ENCODE measurements at regions not wholly inside any gene's neighbourhood (a gene's known extent, or its start where the extent isn't known, plus 50 kb on each side); places are given as distances from the start of the nearest gene placed in this dataset.
A peak's percentile ranks its signal among the peaks of the same experiment; 100 is the strongest.

- H3K36me3 ChIP-seq (ENCODE audit: control insufficient read depth, insufficient read depth, low read length) = no peaks in the 10 kb centered on the region
- peaks cover 6% of the 10 kb centered on the region for H3K9me3 ChIP-seq (ENCODE audit: control insufficient read depth, insufficient read depth, low read length)
- H3K4me3 ChIP-seq (ENCODE audit: low read depth, low read length) = no peak overlapping the region
- no peak overlapping the region for H3K9ac ChIP-seq (ENCODE audit: low read depth, low read length)
- no peak overlapping the region for H3K27ac ChIP-seq (ENCODE audit: low read depth, low read length)
- no peaks in the 10 kb centered on the region for H3K27me3 ChIP-seq (ENCODE audit: control insufficient read depth, insufficient read depth, low read length)
- no peaks in the 10 kb centered on the region for H3K4me1 ChIP-seq (ENCODE audit: control insufficient read depth, insufficient read depth, low read length)
Measured at GRCh38 chr21:22544747-22545146, 1546.5 kb downstream of the NCAM2 start.

- Histone ChIP-seq H3K36me3 (ENCODE audit: control insufficient read depth, insufficient read depth, low read length) (no peaks in the 10 kb centered on the region), H3K4me3 (ENCODE audit: low read depth, low read length) (no peak overlapping the region), H3K27ac (ENCODE audit: low read depth, low read length) (no peak overlapping the region), H3K9ac (ENCODE audit: low read depth, low read length) (no peak overlapping the region), H3K9me3 (ENCODE audit: control insufficient read depth, insufficient read depth, low read length) (no peaks in the 10 kb centered on the region), H3K27me3 (ENCODE audit: control insufficient read depth, insufficient read depth, low read length) (no peaks in the 10 kb centered on the region), H3K4me1 (ENCODE audit: control insufficient read depth, insufficient read depth, low read length) (no peaks in the 10 kb centered on the region)
Measured at GRCh38 chr21:22552390-22552789, 1554.2 kb downstream of the NCAM2 start.

GRCh38 chr21:22554690-22555316 is 1556.6 kb downstream of the NCAM2 start:
- no peaks in the 10 kb centered on the region for H3K27me3 ChIP-seq (ENCODE audit: control insufficient read depth, insufficient read depth, low read length)
- H3K27ac ChIP-seq (ENCODE audit: low read depth, low read length) = no peak overlapping the region
- no peak overlapping the region for H3K9ac ChIP-seq (ENCODE audit: low read depth, low read length)
- no peaks in the 10 kb centered on the region for H3K4me1 ChIP-seq (ENCODE audit: control insufficient read depth, insufficient read depth, low read length)
- no peaks in the 10 kb centered on the region for H3K36me3 ChIP-seq (ENCODE audit: control insufficient read depth, insufficient read depth, low read length)
- no peak overlapping the region for H3K4me3 ChIP-seq (ENCODE audit: low read depth, low read length)
- H3K9me3 ChIP-seq (ENCODE audit: control insufficient read depth, insufficient read depth, low read length) = no peaks in the 10 kb centered on the region; the same call in 1 of the 2 replicates

- Histone ChIP-seq H3K9me3 (ENCODE audit: control insufficient read depth, insufficient read depth, low read length) (peaks cover 7% of the 10 kb centered on the region), H3K4me3 (ENCODE audit: low read depth, low read length) (no peak overlapping the region), H3K4me1 (ENCODE audit: control insufficient read depth, insufficient read depth, low read length) (no peaks in the 10 kb centered on the region), H3K9ac (ENCODE audit: low read depth, low read length) (no peak overlapping the region), H3K27me3 (ENCODE audit: control insufficient read depth, insufficient read depth, low read length) (no peaks in the 10 kb centered on the region), H3K36me3 (ENCODE audit: control insufficient read depth, insufficient read depth, low read length) (no peaks in the 10 kb centered on the region), H3K27ac (ENCODE audit: low read depth, low read length) (no peak overlapping the region)
Measured at GRCh38 chr21:22556829-22557228, 1558.6 kb downstream of the NCAM2 start.

GRCh38 chr21:22561946-22562345 is 1563.7 kb downstream of the NCAM2 start:
- Histone ChIP-seq H3K27me3 (ENCODE audit: control insufficient read depth, insufficient read depth, low read length) (no peaks in the 10 kb centered on the region), H3K4me3 (ENCODE audit: low read depth, low read length) (no peak overlapping the region), H3K4me1 (ENCODE audit: control insufficient read depth, insufficient read depth, low read length) (no peaks in the 10 kb centered on the region), H3K36me3 (ENCODE audit: control insufficient read depth, insufficient read depth, low read length) (no peaks in the 10 kb centered on the region), H3K9ac (ENCODE audit: low read depth, low read length) (no peak overlapping the region), H3K27ac (ENCODE audit: low read depth, low read length) (no peak overlapping the region), H3K9me3 (ENCODE audit: control insufficient read depth, insufficient read depth, low read length) (peaks cover 7% of the 10 kb centered on the region)

GRCh38 chr21:22573834-22574233 is 1575.6 kb downstream of the NCAM2 start:
- H3K9ac ChIP-seq (ENCODE audit: low read depth, low read length) = no peak overlapping the region
- no peaks in the 10 kb centered on the region for H3K9me3 ChIP-seq (ENCODE audit: control insufficient read depth, insufficient read depth, low read length)
- no peak overlapping the region for H3K4me3 ChIP-seq (ENCODE audit: low read depth, low read length)
- H3K36me3 ChIP-seq (ENCODE audit: control insufficient read depth, insufficient read depth, low read length) = no peaks in the 10 kb centered on the region
- no peaks in the 10 kb centered on the region for H3K27me3 ChIP-seq (ENCODE audit: control insufficient read depth, insufficient read depth, low read length)
- no peak overlapping the region for H3K27ac ChIP-seq (ENCODE audit: low read depth, low read length)
- peaks cover 3% of the 10 kb centered on the region; the same call in 1 of the 2 replicates for H3K4me1 ChIP-seq (ENCODE audit: control insufficient read depth, insufficient read depth, low read length)

- H3K4me3 ChIP-seq (ENCODE audit: low read depth, low read length) = peak overlapping the region; percentile 43
- H3K36me3 ChIP-seq (ENCODE audit: control insufficient read depth, insufficient read depth, low read length) = no peaks in the 10 kb centered on the region
- peaks cover 3% of the 10 kb centered on the region; the same call in 1 of the 2 replicates for H3K4me1 ChIP-seq (ENCODE audit: control insufficient read depth, insufficient read depth, low read length)
- no peaks in the 10 kb centered on the region for H3K9me3 ChIP-seq (ENCODE audit: control insufficient read depth, insufficient read depth, low read length)
- peak overlapping the region; percentile 40 for H3K9ac ChIP-seq (ENCODE audit: low read depth, low read length)
- peak overlapping the region; percentile 91 for H3K27ac ChIP-seq (ENCODE audit: low read depth, low read length)
- H3K27me3 ChIP-seq (ENCODE audit: control insufficient read depth, insufficient read depth, low read length) = no peaks in the 10 kb centered on the region
Measured at GRCh38 chr21:22575165-22575584, 1577.0 kb downstream of the NCAM2 start.

- no peak overlapping the region for H3K27ac ChIP-seq (ENCODE audit: low read depth, low read length)
- H3K27me3 ChIP-seq (ENCODE audit: control insufficient read depth, insufficient read depth, low read length) = no peaks in the 10 kb centered on the region
- H3K36me3 ChIP-seq (ENCODE audit: control insufficient read depth, insufficient read depth, low read length) = no peaks in the 10 kb centered on the region
- H3K4me3 ChIP-seq (ENCODE audit: low read depth, low read length) = no peak overlapping the region
- H3K9me3 ChIP-seq (ENCODE audit: control insufficient read depth, insufficient read depth, low read length) = no peaks in the 10 kb centered on the region
- H3K9ac ChIP-seq (ENCODE audit: low read depth, low read length) = no peak overlapping the region
- peaks cover 3% of the 10 kb centered on the region; the same call in 1 of the 2 replicates for H3K4me1 ChIP-seq (ENCODE audit: control insufficient read depth, insufficient read depth, low read length)
Measured at GRCh38 chr21:22579741-22580140, 1581.5 kb downstream of the NCAM2 start.

GRCh38 chr21:22582026-22582425 is 1583.8 kb downstream of the NCAM2 start:
- no peaks in the 10 kb centered on the region for H3K4me1 ChIP-seq (ENCODE audit: control insufficient read depth, insufficient read depth, low read length)
- H3K27ac ChIP-seq (ENCODE audit: low read depth, low read length) = no peak overlapping the region
- H3K9ac ChIP-seq (ENCODE audit: low read depth, low read length) = no peak overlapping the region
- no peaks in the 10 kb centered on the region for H3K27me3 ChIP-seq (ENCODE audit: control insufficient read depth, insufficient read depth, low read length)
- H3K4me3 ChIP-seq (ENCODE audit: low read depth, low read length) = no peak overlapping the region
- no peaks in the 10 kb centered on the region for H3K36me3 ChIP-seq (ENCODE audit: control insufficient read depth, insufficient read depth, low read length)
- H3K9me3 ChIP-seq (ENCODE audit: control insufficient read depth, insufficient read depth, low read length) = no peaks in the 10 kb centered on the region

GRCh38 chr21:22584308-22584707 is 1586.1 kb downstream of the NCAM2 start:
- Histone ChIP-seq H3K9me3 (ENCODE audit: control insufficient read depth, insufficient read depth, low read length) (no peaks in the 10 kb centered on the region), H3K9ac (ENCODE audit: low read depth, low read length) (no peak overlapping the region), H3K4me3 (ENCODE audit: low read depth, low read length) (no peak overlapping the region), H3K36me3 (ENCODE audit: control insufficient read depth, insufficient read depth, low read length) (no peaks in the 10 kb centered on the region), H3K27ac (ENCODE audit: low read depth, low read length) (no peak overlapping the region), H3K27me3 (ENCODE audit: control insufficient read depth, insufficient read depth, low read length) (no peaks in the 10 kb centered on the region), H3K4me1 (ENCODE audit: control insufficient read depth, insufficient read depth, low read length) (no peaks in the 10 kb centered on the region)

- H3K4me3 ChIP-seq (ENCODE audit: low read depth, low read length) = no peak overlapping the region
- no peak overlapping the region for H3K27ac ChIP-seq (ENCODE audit: low read depth, low read length)
- no peaks in the 10 kb centered on the region for H3K36me3 ChIP-seq (ENCODE audit: control insufficient read depth, insufficient read depth, low read length)
- no peaks in the 10 kb centered on the region for H3K9me3 ChIP-seq (ENCODE audit: control insufficient read depth, insufficient read depth, low read length)
- no peaks in the 10 kb centered on the region for H3K4me1 ChIP-seq (ENCODE audit: control insufficient read depth, insufficient read depth, low read length)
- no peak overlapping the region for H3K9ac ChIP-seq (ENCODE audit: low read depth, low read length)
- H3K27me3 ChIP-seq (ENCODE audit: control insufficient read depth, insufficient read depth, low read length) = no peaks in the 10 kb centered on the region
Measured at GRCh38 chr21:22585558-22585957, 1587.3 kb downstream of the NCAM2 start.
